Kidney epithelial cell (primary cell): ENCODE measurements at regions not wholly inside any gene's neighbourhood (a gene's known extent, or its start where the extent isn't known, plus 50 kb on each side); places are given as distances from the start of the nearest gene placed in this dataset.

Experiments used
- DNase-seq: peaks from one replicate; pipeline ENCODE4 v3.0.0-alpha.2; 2010; ENCODE audit warnings: low read depth
- H3K27me3 ChIP-seq: 2 replicates; pipeline ENCODE4 v1.6.0; 2011; ENCODE audit warnings: low read length; ENCODE audit not compliant: control insufficient read depth, insufficient read depth
- H3K36me3 ChIP-seq: 2 replicates; pipeline ENCODE4 v1.5.1; 2011; ENCODE audit warnings: low read length; ENCODE audit not compliant: control insufficient read depth, insufficient read depth
- H3K4me3 ChIP-seq: 2 replicates; pipeline ENCODE4 v1.5.1; 2011; ENCODE audit warnings: low read depth, mild to moderate bottlenecking, control low read depth, low read length
- TF ChIP-seq, protein P1 (sequence below): IDR thresholded peaks from 2 replicates; pipeline ENCODE4 v1.5.1; 2011; ENCODE audit warnings: mild to moderate bottlenecking, moderate library complexity, low read length, control low read depth, inconsistent platforms; ENCODE audit not compliant: insufficient read depth, poor library complexity, severe bottlenecking

DNA sequence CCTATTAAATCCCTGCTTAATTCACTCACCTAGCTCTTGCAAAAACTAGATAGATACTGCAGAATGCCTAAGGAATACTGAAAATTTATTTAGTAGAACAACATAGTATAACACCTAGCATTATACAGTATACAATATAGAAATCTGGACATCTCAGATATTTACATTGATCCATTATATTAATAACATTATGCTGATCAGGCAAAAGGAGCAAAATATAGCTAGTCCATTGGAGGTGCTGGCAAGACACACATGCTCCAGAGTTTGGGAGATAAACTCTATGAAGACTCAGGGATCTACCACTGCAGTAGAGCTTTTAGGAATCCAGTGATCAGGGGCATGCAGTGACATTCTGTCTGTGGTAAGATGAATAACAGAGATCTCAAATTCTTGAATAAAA, 357.6 kb downstream of the TBC1D4 start:
- TF ChIP-seq, protein P1, sequence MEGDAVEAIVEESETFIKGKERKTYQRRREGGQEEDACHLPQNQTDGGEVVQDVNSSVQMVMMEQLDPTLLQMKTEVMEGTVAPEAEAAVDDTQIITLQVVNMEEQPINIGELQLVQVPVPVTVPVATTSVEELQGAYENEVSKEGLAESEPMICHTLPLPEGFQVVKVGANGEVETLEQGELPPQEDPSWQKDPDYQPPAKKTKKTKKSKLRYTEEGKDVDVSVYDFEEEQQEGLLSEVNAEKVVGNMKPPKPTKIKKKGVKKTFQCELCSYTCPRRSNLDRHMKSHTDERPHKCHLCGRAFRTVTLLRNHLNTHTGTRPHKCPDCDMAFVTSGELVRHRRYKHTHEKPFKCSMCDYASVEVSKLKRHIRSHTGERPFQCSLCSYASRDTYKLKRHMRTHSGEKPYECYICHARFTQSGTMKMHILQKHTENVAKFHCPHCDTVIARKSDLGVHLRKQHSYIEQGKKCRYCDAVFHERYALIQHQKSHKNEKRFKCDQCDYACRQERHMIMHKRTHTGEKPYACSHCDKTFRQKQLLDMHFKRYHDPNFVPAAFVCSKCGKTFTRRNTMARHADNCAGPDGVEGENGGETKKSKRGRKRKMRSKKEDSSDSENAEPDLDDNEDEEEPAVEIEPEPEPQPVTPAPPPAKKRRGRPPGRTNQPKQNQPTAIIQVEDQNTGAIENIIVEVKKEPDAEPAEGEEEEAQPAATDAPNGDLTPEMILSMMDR, result no peak

DNA sequence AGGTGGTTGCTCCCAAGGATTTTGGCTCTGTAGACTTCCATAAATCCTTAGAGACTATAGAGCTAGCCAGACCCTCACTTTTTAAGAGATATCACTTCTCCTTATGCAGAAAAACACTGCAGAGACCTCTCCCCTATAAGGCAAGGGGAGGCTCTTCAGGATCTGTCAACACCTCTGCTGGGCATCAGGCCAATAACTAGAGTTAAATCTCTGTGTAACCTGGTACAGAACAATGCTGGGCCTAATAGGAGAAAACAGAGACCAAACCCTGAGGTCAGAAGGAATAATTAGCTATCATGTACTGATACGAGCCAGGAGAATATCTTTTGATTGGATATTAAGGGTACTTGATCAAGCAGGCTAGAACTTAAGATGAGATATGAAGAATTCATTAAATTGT, 358.5 kb downstream of the TBC1D4 start:
- TF ChIP-seq, protein P1, result no peak
- Histone ChIP-seq H3K27me3 (no peaks in the 10 kb centered on the region), H3K36me3 (no peaks in the 10 kb centered on the region), H3K4me3 (no peak overlapping the region)
- no peak for DNase-seq

More for the DNA sequence above, 357.6 kb downstream of the TBC1D4 start:
- no peak for DNase-seq
- Histone ChIP-seq H3K4me3 (no peak overlapping the region), H3K36me3 (no peaks in the 10 kb centered on the region), H3K27me3 (no peaks in the 10 kb centered on the region)

DNA sequence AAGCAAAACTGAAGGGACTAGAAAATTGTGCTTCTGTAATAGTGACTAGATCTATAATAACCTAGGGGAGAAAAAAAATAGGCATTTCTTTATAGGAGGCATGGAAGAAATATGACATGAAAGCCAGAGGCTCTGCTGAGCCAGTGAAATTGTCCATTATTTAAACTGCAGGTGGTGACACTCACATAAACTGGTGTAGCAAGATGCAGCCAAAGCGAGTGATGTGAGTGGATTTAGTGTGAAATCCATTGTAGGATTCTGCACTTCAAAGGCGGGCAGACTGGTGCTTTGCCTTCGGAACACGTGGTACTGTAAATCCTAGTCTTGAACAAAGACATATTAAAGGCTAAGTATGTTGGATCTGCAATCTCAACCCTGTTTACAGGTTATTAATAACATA, 361.9 kb downstream of the TBC1D4 start:
- DNase-seq, result no peak
- Histone ChIP-seq H3K27me3 (no peaks in the 10 kb centered on the region), H3K4me3 (no peak overlapping the region), H3K36me3 (no peaks in the 10 kb centered on the region)
- TF ChIP-seq, protein P1, result no peak

DNA sequence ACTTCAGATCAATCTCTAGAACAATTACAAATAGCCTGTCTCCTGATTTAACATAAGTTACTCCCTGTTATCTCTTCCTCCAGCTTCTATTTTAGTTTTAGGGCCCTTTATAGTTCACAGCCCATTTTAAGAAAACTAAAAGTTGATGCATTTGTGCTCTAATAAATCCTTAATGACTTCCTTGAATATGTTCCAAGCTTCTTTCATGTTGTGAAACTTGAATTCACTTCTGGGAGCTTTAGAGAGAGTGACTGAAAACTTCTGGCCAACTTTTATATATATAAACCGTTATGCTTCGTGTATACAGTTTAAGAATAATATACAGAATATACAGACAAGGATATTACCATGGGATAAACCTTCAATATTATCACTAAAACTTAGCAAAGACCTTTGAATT, 366.8 kb downstream of the TBC1D4 start:
- Histone ChIP-seq H3K27me3 (no peaks in the 10 kb centered on the region), H3K36me3 (no peaks in the 10 kb centered on the region), H3K4me3 (no peak overlapping the region)
- DNase-seq, result no peak
- TF ChIP-seq, protein P1, result no peak

DNA sequence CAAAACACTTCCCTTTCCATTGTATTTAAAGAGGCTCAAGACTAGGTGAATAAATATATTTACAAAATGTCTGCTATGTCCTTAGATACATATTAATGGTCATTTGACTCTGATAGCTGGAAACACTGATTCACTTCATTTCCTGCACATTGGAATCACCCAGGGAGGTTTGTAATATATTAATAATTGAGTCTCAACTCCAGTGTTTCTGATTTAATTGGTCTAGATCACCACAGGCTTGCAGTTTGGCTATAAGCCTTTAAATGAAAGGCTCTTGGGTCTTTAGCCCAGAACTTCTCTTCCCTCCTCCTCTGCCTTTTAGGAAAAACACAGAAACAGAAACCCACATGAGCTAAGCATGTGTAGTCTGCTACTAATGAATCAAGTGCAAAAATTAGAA, 378.0 kb downstream of the TBC1D4 start:
- TF ChIP-seq, protein P1, result no peak
- no peak for DNase-seq
- H3K27me3 ChIP-seq, result no peaks in the 10 kb centered on the region
- no peak overlapping the region for H3K4me3 ChIP-seq
- no peaks in the 10 kb centered on the region for H3K36me3 ChIP-seq

DNA sequence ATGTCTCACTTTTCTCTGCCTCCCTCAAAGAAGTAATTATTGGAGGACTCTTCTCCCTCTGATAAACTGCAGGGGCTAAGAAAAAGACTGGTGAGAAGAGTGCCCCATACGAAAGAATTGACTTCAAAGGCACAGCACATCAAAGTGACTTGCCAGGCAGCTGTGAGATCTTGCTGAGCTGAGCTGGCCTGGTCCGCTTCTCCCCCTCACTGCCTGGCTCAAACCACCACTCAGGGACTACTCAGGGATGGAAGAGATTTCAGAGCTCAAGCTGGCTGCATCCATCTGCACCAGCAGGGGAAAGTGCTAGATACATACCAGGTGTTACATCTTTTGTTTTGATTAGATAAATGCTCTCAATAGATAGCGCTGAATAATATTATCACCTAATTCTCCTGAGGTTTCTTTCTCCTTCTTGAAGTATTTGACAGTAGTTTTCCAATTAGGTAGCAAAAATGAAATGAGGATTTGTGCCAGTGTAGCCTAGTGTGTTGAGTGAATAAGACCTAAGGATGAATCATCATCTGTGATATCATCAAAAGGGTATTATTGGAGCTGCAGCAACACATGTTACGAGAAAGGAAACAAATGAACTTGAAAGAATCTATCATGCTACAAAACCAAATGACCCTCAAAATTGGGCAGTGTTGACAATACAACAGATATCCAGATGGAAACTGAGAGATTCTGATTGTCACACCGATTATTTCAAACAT, 379.8 kb downstream of the TBC1D4 start:
- TF ChIP-seq, protein P1, result no peak

More for the DNA sequence above, 379.8 kb downstream of the TBC1D4 start:
- no peak overlapping the region for H3K4me3 ChIP-seq
- DNase-seq, result no peak
- H3K27me3 ChIP-seq, result no peaks in the 10 kb centered on the region
- no peaks in the 10 kb centered on the region for H3K36me3 ChIP-seq
